ENCODE measurements at regions not wholly inside any gene's neighbourhood (a gene's known extent, or its start where the extent isn't known, plus 50 kb on each side); places are given as distances from the start of the nearest gene placed in this dataset.

GRCh38 chr10:130804281-130804680 lies 507.2 kb downstream of the TCERG1L start:
- TF ChIP-seq CTCF (IDR thresholded peaks at IDR 0.05) = no peak
- TF ChIP-seq POLR2A (IDR thresholded peaks at IDR 0.05) = no peak
